H1 (cell line): ENCODE measurements at regions not wholly inside any gene's neighbourhood (a gene's known extent, or its start where the extent isn't known, plus 50 kb on each side); places are given as distances from the start of the nearest gene placed in this dataset.
A peak's percentile ranks its signal among the peaks of the same experiment; 100 is the strongest.
"Not testable (repeated sequence)": the region's sequence is repeated elsewhere in the genome, so short reads cannot be mapped to it uniquely, and the experiment has no call there.

Experiments
- CTCF ChIA-PET: fragments of 300-600 bp; sonication (Branson Sonifier 250); formaldehyde crosslinking; loops from one replicate; lab custom pipeline; 2021; ENCODE audit not compliant: partially characterized antibody; lab: Charles Lee
- POLR2A ChIA-PET: fragments of 300-600 bp; sonication (Branson Sonifier 250); formaldehyde crosslinking; loops from one replicate; lab custom pipeline; 2021; ENCODE audit warnings: inconsistent platforms; ENCODE audit not compliant: partially characterized antibody; lab: Charles Lee
- DNase-seq, 2 experiments: peaks; one replicate each; pipeline versions ENCODE4 v3.0.0 to v3.0.0-alpha.2; 2010 to 2022; ENCODE audit warnings: low spot score in 2 of 2, low read depth in 1 of 2, mixed read lengths in 1 of 2
- FAIRE-seq: peaks from 2 replicates; lab custom pipeline; 2011; peaks lifted over from hg19 to GRCh38; lab: Jason Lieb, UNC
- H2AFZ ChIP-seq: 2 replicates; pipeline ENCODE4 v1.8.1; 2012; ENCODE audit warnings: low read length, inconsistent platforms
- H2AK5ac ChIP-seq: 2 replicates; pipeline ENCODE4 v1.6.1; 2013; ENCODE audit warnings: low read depth, low read length
- H2BK120ac ChIP-seq: replicated peaks from 2 replicates; pipeline ENCODE3; 2013; ENCODE audit warnings: low read depth, low read length, inconsistent platforms
- H2BK12ac ChIP-seq: 2 replicates; pipeline ENCODE4 v1.6.1; 2013; ENCODE audit warnings: low read depth, low read length
- H2BK15ac ChIP-seq: 2 replicates; pipeline ENCODE4 v1.6.1; 2013; ENCODE audit warnings: low read length
- H2BK20ac ChIP-seq: 2 replicates; pipeline ENCODE4 v1.6.1; 2013; ENCODE audit warnings: low read length
- H2BK5ac ChIP-seq: 2 replicates; pipeline ENCODE4 v1.6.1; 2013; ENCODE audit warnings: low read depth, low read length
- H3K14ac ChIP-seq: 2 replicates; pipeline ENCODE4 v1.6.1; 2013; ENCODE audit warnings: inconsistent platforms; ENCODE audit not compliant: insufficient read length
- H3K18ac ChIP-seq: 2 replicates; pipeline ENCODE4 v1.6.1; 2013; ENCODE audit warnings: low read length; ENCODE audit errors: extremely low read depth
- H3K23ac ChIP-seq: 2 replicates; pipeline ENCODE4 v1.6.1; 2013; ENCODE audit warnings: inconsistent platforms; ENCODE audit not compliant: insufficient read length
- H3K23me2 ChIP-seq: 2 replicates; pipeline ENCODE4 v1.6.1; 2013; ENCODE audit warnings: low read depth, low read length
- H3K27ac ChIP-seq: 2 replicates; pipeline ENCODE4 v1.6.1; 2011; ENCODE audit warnings: low read depth, low read length, inconsistent platforms
- H3K27me3 ChIP-seq, 4 experiments: replicated peaks in 1 of 4; 1 replicate in 1 of 4; 2 replicates in 3 of 4; pipeline versions ENCODE4 v1.6.1 to v1.8.1; 2011 to 2013; ENCODE audit warnings: low read length in 3 of 4, mild to moderate bottlenecking in 3 of 4, inconsistent platforms in 2 of 4, mixed read lengths in 2 of 4, moderate library complexity in 1 of 4; ENCODE audit not compliant: control insufficient read depth in 3 of 4, insufficient read depth in 3 of 4; ENCODE audit errors: extremely low read depth in 1 of 4
- H3K36me3 ChIP-seq, 4 experiments: 2 replicates each; pipeline versions ENCODE4 v1.6.1 to v1.8.1; 2011 to 2013; ENCODE audit warnings: mild to moderate bottlenecking in 4 of 4, low read length in 3 of 4, moderate library complexity in 2 of 4, control low read depth in 1 of 4, inconsistent platforms in 1 of 4; ENCODE audit not compliant: insufficient read depth in 4 of 4, control insufficient read depth in 2 of 4
- H3K4ac ChIP-seq: replicated peaks from 2 replicates; pipeline ENCODE3; 2013; ENCODE audit warnings: low read length, low read depth, mixed read lengths, inconsistent platforms; ENCODE audit not compliant: insufficient read length
- H3K4me1 ChIP-seq, 4 experiments: replicated peaks in 1 of 4; 1 replicate in 1 of 4; 2 replicates in 3 of 4; pipeline versions ENCODE4 v1.6.1 to v1.8.1; 2011 to 2013; ENCODE audit warnings: low read length in 3 of 4, inconsistent platforms in 2 of 4, mixed read lengths in 1 of 4; ENCODE audit not compliant: insufficient read depth in 4 of 4, control insufficient read depth in 3 of 4
- H3K4me2 ChIP-seq, 2 experiments: 2 replicates each; pipeline versions ENCODE4 v1.6.1 to v1.8.1; 2011 to 2013; ENCODE audit warnings: low read depth in 2 of 2, low read length in 2 of 2, control low read depth in 1 of 2, inconsistent platforms in 1 of 2, mild to moderate bottlenecking in 1 of 2; ENCODE audit not compliant: insufficient read depth in 1 of 2
- H3K4me3 ChIP-seq, 4 experiments: fragments of 200-600, 300-600 bp in 1 of 4; sonication (generic), shearing (Covaris generic), sonication (Bioruptor Twin) in 1 of 4; 2 replicates each; pipeline versions ENCODE4 v1.5.1 to v1.8.1; 2011 to 2016; ENCODE audit warnings: low read length in 4 of 4, low read depth in 3 of 4, control low read depth in 2 of 4, inconsistent platforms in 2 of 4, mild to moderate bottlenecking in 2 of 4, mixed read lengths in 1 of 4, moderate library complexity in 1 of 4; ENCODE audit not compliant: insufficient read depth in 2 of 4; ENCODE audit errors: extremely low read depth in 1 of 4
- H3K56ac ChIP-seq: replicated peaks from 2 replicates; pipeline ENCODE3; 2013; ENCODE audit warnings: low read depth, mild to moderate bottlenecking, mixed read lengths, low read length, inconsistent platforms; ENCODE audit not compliant: insufficient read length
- H3K79me1 ChIP-seq: 2 replicates; pipeline ENCODE4 v1.6.1; 2013; ENCODE audit warnings: low read depth, low read length, control low read depth
- H3K79me2 ChIP-seq, 2 experiments: 2 replicates each; pipeline versions ENCODE4 v1.6.1 to v1.8.1; 2012 to 2013; ENCODE audit warnings: low read length in 2 of 2, mild to moderate bottlenecking in 2 of 2, inconsistent platforms in 1 of 2; ENCODE audit not compliant: insufficient read depth in 2 of 2, control insufficient read depth in 1 of 2
- H3K9ac ChIP-seq, 4 experiments: replicated peaks in 1 of 4; 1 replicate in 1 of 4; 2 replicates in 3 of 4; pipeline versions ENCODE4 v1.6.1 to v1.8.1; 2011 to 2013; ENCODE audit warnings: low read depth in 3 of 4, low read length in 3 of 4, control low read depth in 2 of 4, mild to moderate bottlenecking in 2 of 4, moderate library complexity in 2 of 4, inconsistent platforms in 1 of 4; ENCODE audit errors: extremely low read depth in 1 of 4
- H3K9me3 ChIP-seq, 2 experiments: 2 replicates each; pipeline versions ENCODE4 v1.6.1 to v1.8.1; 2012 to 2013; ENCODE audit warnings: mild to moderate bottlenecking in 2 of 2, moderate library complexity in 2 of 2, control low read depth in 1 of 2, inconsistent platforms in 1 of 2, low read depth in 1 of 2, low read length in 1 of 2, mixed read lengths in 1 of 2; ENCODE audit not compliant: insufficient read depth in 2 of 2
- H4K20me1 ChIP-seq, 2 experiments: replicated peaks in 1 of 2; 2 replicates each; pipeline versions ENCODE3 to v1.8.1; 2011 to 2013; ENCODE audit warnings: inconsistent platforms in 2 of 2, low read length in 2 of 2, mild to moderate bottlenecking in 1 of 2; ENCODE audit not compliant: insufficient read depth in 2 of 2, control insufficient read depth in 1 of 2
- H4K5ac ChIP-seq: 2 replicates; pipeline ENCODE4 v1.6.1; 2013; ENCODE audit warnings: low read length, low read depth, mixed read lengths, inconsistent platforms; ENCODE audit not compliant: insufficient read length
- H4K8ac ChIP-seq: 2 replicates; pipeline ENCODE4 v1.8.0; 2013; ENCODE audit warnings: mild to moderate bottlenecking, moderate library complexity, low read length, inconsistent platforms; ENCODE audit not compliant: insufficient read depth; ENCODE audit errors: extremely low read depth
- H4K91ac ChIP-seq: replicated peaks from 2 replicates; pipeline ENCODE3; 2013; ENCODE audit warnings: low read length, mixed read lengths, inconsistent platforms; ENCODE audit not compliant: insufficient read length
- YY1 ChIP-seq: IDR thresholded peaks from 2 replicates; pipeline ENCODE4 v1.6.1; 2011; ENCODE audit warnings: low read depth, mild to moderate bottlenecking, low read length
- WGBS, 2 experiments: shearing (Covaris generic) in 1 of 2; methylation state at CpG; one replicate each; pipeline versions ENCODE4 v1.1.6 to v1.1.7; 2013 to 2015; ENCODE audit warnings: low lambda C conversion rate in 2 of 2, mixed read lengths in 2 of 2, inconsistent platforms in 1 of 2, low coverage in 1 of 2, missing lambda C conversion rate in 1 of 2; ENCODE audit not compliant: insufficient replicate concordance in 2 of 2, insufficient coverage in 1 of 2, insufficient read length in 1 of 2; ENCODE audit errors: extremely low coverage in 1 of 2, missing lambda C conversion rate in 1 of 2; 5-methylcytosine and 5-hydroxymethylcytosine counted together

GRCh38 chr4:84298719-84299254, 200.3 kb downstream of the NKX6-1 start:
- H3K4me1 ChIP-seq, H3K4ac ChIP-seq, FAIRE-seq, H3K18ac ChIP-seq, H3K56ac ChIP-seq, H2AFZ ChIP-seq, H4K20me1 ChIP-seq, H4K91ac ChIP-seq, H3K27me3 ChIP-seq, H3K27ac ChIP-seq, H2AK5ac ChIP-seq, H3K36me3 ChIP-seq, H2BK20ac ChIP-seq, H3K9me3 ChIP-seq, CTCF ChIA-PET, H2BK5ac ChIP-seq, H4K8ac ChIP-seq, H3K14ac ChIP-seq, H3K79me1 ChIP-seq, H2BK120ac ChIP-seq, H3K23ac ChIP-seq, H3K79me2 ChIP-seq, H3K23me2 ChIP-seq, H2BK15ac ChIP-seq: not testable (repeated sequence)
- POLR2A ChIA-PET: interaction anchor here (1.1 kb wide), 2 partner anchors 12 to 25 kb away, joined by 4 to 5 read pairs; no protein-coding TSS in a partner anchor
- peak overlapping the region in 1 of 2 experiments; percentile 33; a peak in 1 of 4 replicates for H3K4me2 ChIP-seq
- WGBS, 2 experiments: 92% methylated on average over 23 of the region's 27 CpGs; no CpG with 5 or more reads in 1 of the 2 experiments
- 0 out of 2 replicates have a peak overlapping the region, but pooled peaks have one; percentile 80 for H2BK12ac ChIP-seq
- TF ChIP-seq YY1: 0 out of 2 replicates have a peak, but pooled peaks have one; percentile 43
- peak in 1 of 2 experiments; percentile 59 for DNase-seq
- peak overlapping the region in 1 of 4 experiments; percentile 29; a peak in 1 of 7 replicates for H3K9ac ChIP-seq
- peak overlapping the region; percentile 66 for H4K5ac ChIP-seq
- 0 out of 8 replicates have a peak overlapping the region, but pooled peaks of 1 of the 4 experiments have one; percentile 12 for H3K4me3 ChIP-seq
